Smooth muscle cell (in vitro differentiated cells): ENCODE measurements at regions not wholly inside any gene's neighbourhood (a gene's known extent, or its start where the extent isn't known, plus 50 kb on each side); places are given as distances from the start of the nearest gene placed in this dataset.

Experiments used
- DNase-seq: peaks from one replicate; lab custom pipeline; 2025; ENCODE audit not compliant: unreplicated experiment; lab: John Stamatoyannopoulos, UW
- H2AFZ ChIP-seq: fragments of 200-600 bp; sonication (generic); 2 replicates; pipeline ENCODE4 v1.6.0; 2016; ENCODE audit warnings: antibody characterized with exemption, low read depth, mild to moderate bottlenecking
- H3F3A ChIP-seq: fragments of 200-600 bp; sonication (generic); 2 replicates; pipeline ENCODE4 v1.6.0; 2017; ENCODE audit warnings: antibody characterized with exemption, low read depth
- H3K27ac ChIP-seq: fragments of 200-600 bp; sonication (generic); 2 replicates; pipeline ENCODE4 v1.5.1; 2016; ENCODE audit warnings: low read depth, mild to moderate bottlenecking
- H3K27me3 ChIP-seq: fragments of 200-600 bp; sonication (generic); 2 replicates; pipeline ENCODE4 v1.6.1; 2016; ENCODE audit warnings: low read depth, mild to moderate bottlenecking
- H3K36me3 ChIP-seq: fragments of 200-600 bp; sonication (generic); 2 replicates; pipeline ENCODE4 v1.5.1; 2016; ENCODE audit warnings: low read depth
- H3K4me1 ChIP-seq: fragments of 200-600 bp; sonication (generic); 2 replicates; pipeline ENCODE4 v1.5.1; 2016; ENCODE audit warnings: low read depth
- H3K4me2 ChIP-seq: fragments of 200-600 bp; sonication (generic); 2 replicates; pipeline ENCODE4 v1.6.0; 2016; ENCODE audit warnings: mild to moderate bottlenecking
- H3K4me3 ChIP-seq: fragments of 200-600 bp; sonication (generic); 2 replicates; pipeline ENCODE4 v1.5.1; 2016; ENCODE audit warnings: mild to moderate bottlenecking
- H3K79me2 ChIP-seq: fragments of 200-600 bp; sonication (generic); 2 replicates; pipeline ENCODE4 v1.6.0; 2016; ENCODE audit warnings: low read depth, mild to moderate bottlenecking
- H3K9ac ChIP-seq: fragments of 200-600 bp; sonication (generic); 2 replicates; pipeline ENCODE4 v1.6.0; 2016; ENCODE audit warnings: low read depth
- H3K9me3 ChIP-seq: fragments of 200-600 bp; sonication (generic); replicated peaks from 2 replicates; pipeline ENCODE4 v1.5.1; 2016; ENCODE audit warnings: low read depth
- H4K20me1 ChIP-seq: fragments of 200-600 bp; sonication (generic); 2 replicates; pipeline ENCODE4 v1.6.0; 2016; ENCODE audit warnings: low read depth
- CTCF ChIP-seq: fragments of 200-600 bp; sonication (generic); IDR thresholded peaks from 2 replicates; pipeline ENCODE4 v1.5.1; 2017; ENCODE audit warnings: borderline replicate concordance, mild to moderate bottlenecking, antibody characterized with exemption; ENCODE audit not compliant: insufficient read depth, poor library complexity, severe bottlenecking
- WGBS: methylation state at CpG from one replicate; pipeline ENCODE4 v1.1.7; 2016; ENCODE audit warnings: low lambda C conversion rate; 5-methylcytosine and 5-hydroxymethylcytosine counted together

- Histone ChIP-seq H3K4me1 (no peaks in the 10 kb centered on the region), H4K20me1 (no peaks in the 10 kb centered on the region), H3F3A (no peaks in the 10 kb centered on the region), H3K79me2 (no peaks in the 10 kb centered on the region), H3K4me3 (no peak overlapping the region), H3K9me3 (no peaks in the 10 kb centered on the region), H3K4me2 (no peak overlapping the region), H3K36me3 (no peaks in the 10 kb centered on the region), H3K27ac (no peak overlapping the region), H3K27me3 (peaks cover 6% of the 10 kb centered on the region), H3K9ac (no peak overlapping the region), H2AFZ (no peak overlapping the region)
- DNase-seq: no peak
- no peak for TF ChIP-seq CTCF
Observed at GRCh38 chr2:59851836-59852475, 701.5 kb downstream of the BCL11A start.

GRCh38 chr2:59850554-59850953 lies 702.9 kb downstream of the BCL11A start:
- Histone ChIP-seq H3K79me2 (no peaks in the 10 kb centered on the region), H3F3A (no peaks in the 10 kb centered on the region), H3K4me3 (no peak overlapping the region), H3K4me2 (no peak overlapping the region), H3K27me3 (peaks cover 6% of the 10 kb centered on the region), H3K9me3 (no peaks in the 10 kb centered on the region), H3K9ac (no peak overlapping the region), H4K20me1 (no peaks in the 10 kb centered on the region), H2AFZ (no peak overlapping the region), H3K27ac (no peak overlapping the region), H3K36me3 (no peaks in the 10 kb centered on the region), H3K4me1 (no peaks in the 10 kb centered on the region)
- no peak for TF ChIP-seq CTCF
- DNase-seq: no peak
- 92% methylated on average over 6 of the region's 6 CpGs for WGBS

- H2AFZ ChIP-seq: no peak overlapping the region
- DNase-seq: no peak
- no peaks in the 10 kb centered on the region for H3K79me2 ChIP-seq
- no peak overlapping the region for H3K9ac ChIP-seq
- no peak for TF ChIP-seq CTCF
- H3K4me1 ChIP-seq: no peaks in the 10 kb centered on the region
- H3K36me3 ChIP-seq: no peaks in the 10 kb centered on the region
- no peaks in the 10 kb centered on the region for H3K27me3 ChIP-seq
- no peaks in the 10 kb centered on the region for H3F3A ChIP-seq
- WGBS: 92% methylated on average over 3 of the region's 3 CpGs
- H3K9me3 ChIP-seq: no peaks in the 10 kb centered on the region
- no peak overlapping the region for H3K4me2 ChIP-seq
- no peak overlapping the region for H3K27ac ChIP-seq
- H4K20me1 ChIP-seq: no peaks in the 10 kb centered on the region
- no peak overlapping the region for H3K4me3 ChIP-seq
Observed at GRCh38 chr2:59833941-59834340, 719.5 kb downstream of the BCL11A start.

- Histone ChIP-seq H4K20me1 (no peaks in the 10 kb centered on the region), H3K27me3 (peaks cover 8% of the 10 kb centered on the region), H3K27ac (no peak overlapping the region), H3K4me3 (no peak overlapping the region), H3K4me1 (no peaks in the 10 kb centered on the region), H3K9me3 (no peaks in the 10 kb centered on the region), H3K79me2 (no peaks in the 10 kb centered on the region), H3K4me2 (no peak overlapping the region), H3F3A (no peaks in the 10 kb centered on the region), H3K9ac (no peak overlapping the region), H2AFZ (no peak overlapping the region), H3K36me3 (no peaks in the 10 kb centered on the region)
- no peak for TF ChIP-seq CTCF
- DNase-seq: no peak
- WGBS: 82% methylated on average over 6 of the region's 6 CpGs
Observed at GRCh38 chr2:59830601-59831000, 722.9 kb downstream of the BCL11A start.
